Nephron progenitor cell (in vitro differentiated cells): ENCODE measurements at regions not wholly inside any gene's neighbourhood (a gene's known extent, or its start where the extent isn't known, plus 50 kb on each side); places are given as distances from the start of the nearest gene placed in this dataset.
"Not testable (repeated sequence)": the region's sequence is repeated elsewhere in the genome, so short reads cannot be mapped to it uniquely, and the experiment has no call there.

Experiments
- DNase-seq: peaks from one replicate; pipeline ENCODE4 v3.0.0; 2021
- H3K27ac Mint-ChIP-seq: 2 replicates; pipeline ENCODE4 v1.8.0; 2021; ENCODE audit warnings: mild to moderate bottlenecking, moderate library complexity, mixed read lengths
- H3K27me3 Mint-ChIP-seq: 2 replicates; pipeline ENCODE4 v1.8.0; 2021; ENCODE audit warnings: mild to moderate bottlenecking, low read depth, mixed read lengths; ENCODE audit not compliant: poor library complexity
- H3K36me3 Mint-ChIP-seq: 2 replicates; pipeline ENCODE4 v1.8.0; 2021; ENCODE audit warnings: low read depth, mixed read lengths
- H3K4me1 Mint-ChIP-seq: 2 replicates; pipeline ENCODE4 v1.8.0; 2021; ENCODE audit warnings: mixed read lengths
- H3K4me3 Mint-ChIP-seq: 2 replicates; pipeline ENCODE4 v1.8.0; 2021; ENCODE audit warnings: mild to moderate bottlenecking, moderate library complexity, mixed read lengths
- H3K9me3 Mint-ChIP-seq: 2 replicates; pipeline ENCODE4 v1.8.0; 2021; ENCODE audit warnings: mild to moderate bottlenecking, moderate library complexity, mixed read lengths
- TF ChIP-seq, protein P1 (sequence below): fragments of 200-600 bp; sonication (generic); IDR thresholded peaks from 2 replicates; pipeline ENCODE4 v1.5.0; 2021; ENCODE audit warnings: antibody characterized with exemption

DNA sequence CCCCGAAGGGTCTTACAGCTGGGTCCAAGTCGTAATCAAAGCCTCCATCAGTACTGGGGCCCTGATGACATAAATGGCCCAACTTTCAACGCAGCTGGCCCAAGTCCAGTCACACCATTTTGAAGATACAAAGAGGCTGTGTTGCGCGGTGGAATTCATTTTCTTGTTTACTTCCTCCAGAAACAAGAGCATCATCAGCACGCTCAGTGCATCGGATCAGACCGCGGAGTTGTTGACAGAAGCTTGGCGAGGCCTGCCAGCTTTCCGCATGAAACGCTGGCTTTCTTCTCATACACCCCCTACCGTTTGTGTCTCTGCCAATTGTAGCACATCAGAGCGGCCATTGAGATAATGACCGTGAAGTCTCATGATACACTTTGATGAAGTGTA, 101.7 kb upstream of the SPATA31D4 start:
- Mint-ChIP-seq H3K9me3 (no peaks in the 10 kb centered on the region), H3K4me1 (peaks cover 44% of the 10 kb centered on the region), H3K27ac (no peak overlapping the region), H3K4me3 (no peak overlapping the region), H3K36me3 (no peaks in the 10 kb centered on the region), H3K27me3 (peaks cover 3% of the 10 kb centered on the region)
- DNase-seq = no peak
- TF ChIP-seq, protein P1, sequence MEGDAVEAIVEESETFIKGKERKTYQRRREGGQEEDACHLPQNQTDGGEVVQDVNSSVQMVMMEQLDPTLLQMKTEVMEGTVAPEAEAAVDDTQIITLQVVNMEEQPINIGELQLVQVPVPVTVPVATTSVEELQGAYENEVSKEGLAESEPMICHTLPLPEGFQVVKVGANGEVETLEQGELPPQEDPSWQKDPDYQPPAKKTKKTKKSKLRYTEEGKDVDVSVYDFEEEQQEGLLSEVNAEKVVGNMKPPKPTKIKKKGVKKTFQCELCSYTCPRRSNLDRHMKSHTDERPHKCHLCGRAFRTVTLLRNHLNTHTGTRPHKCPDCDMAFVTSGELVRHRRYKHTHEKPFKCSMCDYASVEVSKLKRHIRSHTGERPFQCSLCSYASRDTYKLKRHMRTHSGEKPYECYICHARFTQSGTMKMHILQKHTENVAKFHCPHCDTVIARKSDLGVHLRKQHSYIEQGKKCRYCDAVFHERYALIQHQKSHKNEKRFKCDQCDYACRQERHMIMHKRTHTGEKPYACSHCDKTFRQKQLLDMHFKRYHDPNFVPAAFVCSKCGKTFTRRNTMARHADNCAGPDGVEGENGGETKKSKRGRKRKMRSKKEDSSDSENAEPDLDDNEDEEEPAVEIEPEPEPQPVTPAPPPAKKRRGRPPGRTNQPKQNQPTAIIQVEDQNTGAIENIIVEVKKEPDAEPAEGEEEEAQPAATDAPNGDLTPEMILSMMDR = no peak

DNA sequence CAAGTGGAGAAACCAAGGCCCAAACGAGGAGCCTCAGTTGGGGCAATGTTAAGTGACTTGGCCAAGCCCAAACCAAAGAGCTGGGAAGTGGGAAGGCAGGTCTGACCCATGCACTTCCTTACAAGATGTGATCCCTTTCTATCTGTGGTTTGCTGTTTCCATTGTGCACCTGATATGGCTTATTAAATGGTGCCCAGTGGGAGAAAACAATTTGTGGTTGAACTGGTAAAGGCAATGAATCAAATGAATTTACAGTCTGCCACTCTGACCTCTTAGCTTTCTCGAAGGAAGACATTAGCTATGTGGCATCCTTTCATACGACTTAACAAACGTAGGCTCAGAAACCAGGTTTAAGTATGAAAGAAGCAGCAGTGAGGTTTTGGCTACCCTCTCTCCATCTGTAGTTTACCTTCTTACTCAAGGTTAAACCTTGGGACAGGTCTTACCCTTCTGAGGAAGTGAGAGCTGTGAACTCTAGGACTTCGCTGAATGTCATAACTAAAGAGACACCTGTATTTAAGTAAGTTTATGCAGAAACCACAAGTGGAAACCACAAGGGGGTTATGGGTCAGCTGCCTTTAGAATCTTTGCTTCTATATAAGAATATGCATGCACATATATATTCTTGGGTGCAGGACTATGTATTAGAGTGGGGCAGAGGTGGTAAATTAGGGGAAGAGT, 100.5 kb upstream of the SPATA31D4 start:
- no peak overlapping the region for H3K27ac Mint-ChIP-seq
- peaks cover 3% of the 10 kb centered on the region for H3K27me3 Mint-ChIP-seq
- no peaks in the 10 kb centered on the region for H3K9me3 Mint-ChIP-seq
- no peak for DNase-seq
- no peak overlapping the region for H3K4me3 Mint-ChIP-seq
- no peaks in the 10 kb centered on the region for H3K36me3 Mint-ChIP-seq
- TF ChIP-seq, protein P1 = no peak
- peaks cover 38% of the 10 kb centered on the region for H3K4me1 Mint-ChIP-seq

DNA sequence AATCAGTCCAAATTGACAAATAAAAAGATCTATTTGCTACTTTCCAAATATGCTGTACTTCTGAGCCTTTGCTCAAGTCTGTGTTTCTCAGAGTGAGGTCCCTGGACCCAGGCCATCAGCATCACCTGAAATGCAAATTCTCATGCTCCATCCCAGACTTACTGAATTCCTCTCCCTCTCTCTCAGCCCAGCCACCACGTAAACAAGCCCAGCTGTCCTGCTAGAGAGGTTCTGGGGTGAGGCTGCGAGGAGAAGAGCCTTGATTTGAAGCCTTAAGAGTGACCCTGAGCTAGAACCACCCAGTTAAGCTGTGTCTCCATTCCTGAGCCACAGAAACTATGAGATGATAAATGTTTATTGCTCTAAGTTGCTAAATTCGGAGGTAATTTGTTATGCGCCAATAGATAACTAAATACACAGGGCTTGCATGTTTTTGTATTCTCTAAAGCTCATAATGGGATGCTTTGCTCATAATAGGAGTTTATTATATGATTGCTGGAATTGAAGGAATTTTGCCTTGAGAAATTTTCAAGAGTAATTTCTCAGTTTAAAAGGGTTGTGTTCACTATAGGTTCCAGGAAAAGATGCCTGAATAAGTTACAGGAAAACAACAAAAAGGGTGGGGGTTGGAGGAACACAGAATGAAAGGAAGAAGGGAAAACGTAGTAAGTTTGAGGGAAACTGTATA, 98.9 kb upstream of the SPATA31D4 start:
- Mint-ChIP-seq H3K36me3 (no peaks in the 10 kb centered on the region), H3K4me3 (no peak overlapping the region), H3K9me3 (no peaks in the 10 kb centered on the region), H3K27me3 (peaks cover 3% of the 10 kb centered on the region), H3K27ac (no peak overlapping the region), H3K4me1 (peaks cover 34% of the 10 kb centered on the region)
- no peak for DNase-seq
- TF ChIP-seq, protein P1 = no peak

DNA sequence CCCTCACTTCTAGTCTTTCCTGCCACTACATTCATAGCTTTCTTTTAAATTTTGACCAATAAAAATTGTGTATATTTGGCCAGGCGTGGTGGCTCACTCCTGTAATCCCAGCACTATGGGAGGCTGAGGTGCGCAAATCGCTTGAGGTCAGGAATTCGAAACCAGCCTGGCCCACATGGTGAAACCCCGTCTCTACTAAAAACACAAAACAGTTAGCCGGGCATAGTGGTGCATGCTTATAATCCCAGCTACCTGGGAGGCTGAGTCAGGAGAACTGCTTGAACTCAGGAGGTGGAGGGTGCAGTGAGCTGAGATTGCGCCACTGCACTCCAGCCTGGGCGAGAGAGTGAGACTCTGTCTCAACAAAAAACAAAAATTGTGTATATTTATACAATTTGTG, 97.8 kb upstream of the SPATA31D4 start:
- H3K27ac Mint-ChIP-seq, H3K4me3 Mint-ChIP-seq, H3K27me3 Mint-ChIP-seq, DNase-seq, H3K9me3 Mint-ChIP-seq, H3K36me3 Mint-ChIP-seq: not testable (repeated sequence)
- peaks cover 23% of the 10 kb centered on the region for H3K4me1 Mint-ChIP-seq

DNA sequence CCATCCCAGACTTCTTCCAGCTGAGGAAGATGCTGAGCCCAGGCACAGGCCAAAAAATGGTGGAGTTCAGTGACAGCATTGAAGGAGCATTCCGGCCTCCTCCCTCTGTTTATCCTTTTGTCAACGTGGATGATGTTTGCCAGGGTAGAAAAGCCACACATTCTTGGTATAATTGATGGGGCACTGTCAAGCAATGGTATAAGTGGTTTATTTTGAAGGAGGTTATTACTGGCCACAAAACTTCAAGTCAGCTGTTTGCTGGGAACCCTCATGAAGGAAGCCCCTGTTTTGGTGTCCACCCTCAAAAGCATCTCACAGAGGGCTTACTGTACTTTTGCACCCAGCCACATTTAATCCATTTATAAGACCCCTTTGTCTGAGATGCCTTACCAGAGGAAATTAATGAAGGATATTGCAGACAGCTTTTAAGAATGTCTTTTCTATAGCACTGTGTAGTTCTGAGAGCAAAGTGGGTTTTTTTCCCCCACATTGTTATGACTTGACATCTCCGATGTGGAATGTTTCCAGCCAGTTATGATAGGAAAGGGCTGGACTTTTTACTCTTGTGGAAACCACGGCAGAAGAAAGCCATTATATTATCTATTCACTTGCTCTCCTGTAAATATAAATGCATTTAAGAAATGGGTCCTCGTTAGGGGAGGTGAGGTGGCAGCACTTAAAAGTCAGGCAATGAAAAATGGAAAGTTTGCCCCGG, 95.5 kb upstream of the SPATA31D4 start:
- no peak for DNase-seq
- peaks cover 16% of the 10 kb centered on the region for H3K4me1 Mint-ChIP-seq
- peaks cover 3% of the 10 kb centered on the region for H3K27me3 Mint-ChIP-seq
- H3K9me3 Mint-ChIP-seq = no peaks in the 10 kb centered on the region
- H3K4me3 Mint-ChIP-seq = no peak overlapping the region
- no peak overlapping the region for H3K27ac Mint-ChIP-seq
- TF ChIP-seq, protein P1 = no peak
- no peaks in the 10 kb centered on the region for H3K36me3 Mint-ChIP-seq

DNA sequence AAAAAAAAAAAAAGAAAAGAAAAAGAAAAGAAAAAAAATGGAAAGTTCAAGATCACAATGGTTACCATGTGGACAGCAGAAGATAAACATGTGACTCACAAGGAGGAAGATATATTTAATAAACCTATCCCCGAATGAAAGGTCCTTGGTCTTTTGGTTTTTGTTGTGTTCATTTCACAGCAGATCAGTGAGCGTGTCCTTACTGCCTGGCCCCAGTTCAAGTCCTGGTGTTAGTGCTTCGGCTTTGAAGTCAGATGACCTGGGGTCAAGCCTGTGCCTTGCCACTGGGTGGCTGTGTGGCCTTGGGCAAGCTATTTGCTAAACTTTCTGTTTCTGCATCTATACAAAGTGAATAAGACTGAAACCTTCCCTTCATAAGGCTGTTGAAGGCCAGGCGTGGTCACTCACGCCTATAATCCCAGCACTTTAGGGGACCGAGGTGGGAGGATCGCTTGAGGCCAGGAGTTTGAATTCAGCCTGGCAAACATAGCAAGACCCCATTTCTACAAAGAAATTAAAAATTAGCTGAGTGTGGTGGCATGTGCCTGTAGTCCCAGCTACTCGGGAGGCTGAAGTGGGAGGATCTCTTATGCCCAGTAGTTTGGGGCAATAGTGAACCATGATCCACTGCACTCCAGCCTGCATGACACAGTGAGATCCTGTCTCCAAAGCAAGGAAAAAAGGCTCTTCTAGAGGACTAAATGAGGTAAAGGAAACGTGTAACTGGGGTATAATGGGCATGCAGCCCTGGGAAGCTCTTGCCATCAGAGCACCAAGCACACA, 94.5 kb upstream of the SPATA31D4 start:
- no peaks in the 10 kb centered on the region for H3K9me3 Mint-ChIP-seq
- no peak overlapping the region for H3K4me3 Mint-ChIP-seq
- TF ChIP-seq, protein P1 = no peak
- H3K4me1 Mint-ChIP-seq = peaks cover 15% of the 10 kb centered on the region
- H3K27me3 Mint-ChIP-seq = peaks cover 3% of the 10 kb centered on the region
- no peaks in the 10 kb centered on the region for H3K36me3 Mint-ChIP-seq
- DNase-seq = no peak
- H3K27ac Mint-ChIP-seq = no peak overlapping the region
